H9 (cell line): ENCODE measurements at regions not wholly inside any gene's neighbourhood (a gene's known extent, or its start where the extent isn't known, plus 50 kb on each side); places are given as distances from the start of the nearest gene placed in this dataset.

Experiments
- DNase-seq: peaks from one replicate; pipeline ENCODE4 v3.0.0-alpha.2; 2017
- H2AFZ ChIP-seq: one replicate; pipeline ENCODE4 v1.6.1; 2013; ENCODE audit warnings: mild to moderate bottlenecking, low read length, control low read depth, moderate library complexity
- H2AK5ac ChIP-seq: 2 replicates; pipeline ENCODE4 v1.6.1; 2013; ENCODE audit warnings: low read length, control low read depth, mixed read lengths; ENCODE audit not compliant: insufficient read length
- H2BK120ac ChIP-seq: one replicate; pipeline ENCODE4 v1.6.1; 2013; ENCODE audit warnings: low read depth, mild to moderate bottlenecking, low read length, control low read depth, inconsistent platforms; ENCODE audit not compliant: poor library complexity, severe bottlenecking
- H2BK12ac ChIP-seq: 2 replicates; pipeline ENCODE4 v1.6.1; 2013; ENCODE audit warnings: low read length, control low read depth, mixed read lengths, low read depth; ENCODE audit not compliant: insufficient read length
- H2BK15ac ChIP-seq: 2 replicates; pipeline ENCODE4 v1.6.1; 2013; ENCODE audit warnings: low read depth, low read length, control low read depth
- H2BK20ac ChIP-seq: one replicate; pipeline ENCODE4 v1.6.1; 2013; ENCODE audit warnings: low read depth, mild to moderate bottlenecking, low read length, control low read depth, inconsistent platforms; ENCODE audit not compliant: poor library complexity, severe bottlenecking
- H2BK5ac ChIP-seq: 2 replicates; pipeline ENCODE4 v1.6.1; 2013; ENCODE audit warnings: low read length, control low read depth, mixed read lengths; ENCODE audit not compliant: insufficient read length
- H3K14ac ChIP-seq: 2 replicates; pipeline ENCODE4 v1.6.1; 2013; ENCODE audit warnings: low read length, control low read depth; ENCODE audit not compliant: insufficient read depth
- H3K18ac ChIP-seq: 2 replicates; pipeline ENCODE4 v1.6.1; 2013; ENCODE audit warnings: low read depth, mild to moderate bottlenecking, mixed read lengths, low read length, control low read depth; ENCODE audit not compliant: insufficient read length
- H3K23ac ChIP-seq: 2 replicates; pipeline ENCODE4 v1.6.1; 2013; ENCODE audit warnings: low read length, control low read depth, mixed read lengths, low read depth; ENCODE audit not compliant: insufficient read length
- H3K23me2 ChIP-seq: 2 replicates; pipeline ENCODE4 v1.6.1; 2013; ENCODE audit warnings: low read depth, mild to moderate bottlenecking, mixed read lengths, low read length, control low read depth; ENCODE audit not compliant: insufficient read length, poor library complexity, severe bottlenecking
- H3K27ac ChIP-seq: 2 replicates; pipeline ENCODE4 v1.5.1; 2013; ENCODE audit warnings: low read length, control low read depth, mixed read lengths, low read depth; ENCODE audit not compliant: insufficient read length
- H3K27me3 ChIP-seq: 2 replicates; pipeline ENCODE4 v1.6.1; 2013; ENCODE audit warnings: low read length, control low read depth, inconsistent platforms; ENCODE audit not compliant: insufficient read depth
- H3K4ac ChIP-seq: 2 replicates; pipeline ENCODE4 v1.6.1; 2013; ENCODE audit warnings: low read depth, mild to moderate bottlenecking, control low read depth, inconsistent platforms, low read length, moderate library complexity
- H3K4me1 ChIP-seq: 2 replicates; pipeline ENCODE4 v1.6.1; 2013; ENCODE audit warnings: low read length, control low read depth, inconsistent platforms; ENCODE audit not compliant: insufficient read depth
- H3K4me2 ChIP-seq: 2 replicates; pipeline ENCODE4 v1.6.1; 2013; ENCODE audit warnings: low read length, control low read depth, mixed read lengths; ENCODE audit not compliant: insufficient read length, insufficient read depth
- H3K56ac ChIP-seq: 2 replicates; pipeline ENCODE4 v1.6.1; 2013; ENCODE audit warnings: low read depth, mild to moderate bottlenecking, mixed read lengths, low read length, control low read depth; ENCODE audit not compliant: insufficient read length
- H3K79me1 ChIP-seq: 2 replicates; pipeline ENCODE4 v1.6.1; 2013; ENCODE audit warnings: low read depth, mild to moderate bottlenecking, moderate library complexity, low read length, control low read depth, inconsistent platforms; ENCODE audit not compliant: insufficient read depth, poor library complexity, severe bottlenecking
- H3K79me2 ChIP-seq: 2 replicates; pipeline ENCODE4 v1.6.1; 2013; ENCODE audit warnings: low read length, control low read depth, inconsistent platforms; ENCODE audit not compliant: insufficient read depth
- H3K9ac ChIP-seq: 2 replicates; pipeline ENCODE4 v1.6.1; 2013; ENCODE audit warnings: low read length, control low read depth, mixed read lengths; ENCODE audit not compliant: insufficient read length; ENCODE audit errors: extremely low read depth
- H3K9me3 ChIP-seq: one replicate; pipeline ENCODE4 v1.6.1; 2013; ENCODE audit warnings: low read depth, low read length, inconsistent platforms; ENCODE audit not compliant: control insufficient read depth
- H3T11ph ChIP-seq: one replicate; pipeline ENCODE4 v1.6.1; 2013; ENCODE audit warnings: mild to moderate bottlenecking, low read length, control low read depth, inconsistent platforms
- H4K20me1 ChIP-seq: one replicate; pipeline ENCODE4 v1.6.1; 2013; ENCODE audit not compliant: control insufficient read depth, insufficient read length, insufficient read depth
- H4K5ac ChIP-seq: 2 replicates; pipeline ENCODE4 v1.6.1; 2013; ENCODE audit warnings: low read depth, mild to moderate bottlenecking, mixed read lengths, low read length, control low read depth; ENCODE audit not compliant: insufficient read length
- H4K8ac ChIP-seq: replicated peaks from 2 replicates; pipeline ENCODE4 v1.6.1; 2013; ENCODE audit warnings: low read length, control low read depth, mixed read lengths, low read depth; ENCODE audit not compliant: insufficient read length
- H4K91ac ChIP-seq: 2 replicates; pipeline ENCODE4 v1.6.1; 2013; ENCODE audit warnings: low read depth, mild to moderate bottlenecking, moderate library complexity, mixed read lengths, low read length, control low read depth; ENCODE audit not compliant: insufficient read length
- H3K27ac Mint-ChIP-seq, 3 experiments: 2 replicates in 2 of 3; 3 replicates in 1 of 3; pipeline ENCODE4 v1.8.0; 2020 to 2021; ENCODE audit warnings: mixed read lengths in 3 of 3, mild to moderate bottlenecking in 1 of 3, moderate library complexity in 1 of 3
- H3K27me3 Mint-ChIP-seq: 2 replicates; pipeline ENCODE4 v1.8.0; 2021; ENCODE audit warnings: low read depth, mild to moderate bottlenecking, moderate library complexity, mixed read lengths
- H3K36me3 Mint-ChIP-seq, 3 experiments: 2 replicates in 2 of 3; 3 replicates in 1 of 3; pipeline ENCODE4 v1.8.0; 2020 to 2021; ENCODE audit warnings: low read depth in 3 of 3, mixed read lengths in 3 of 3; ENCODE audit not compliant: insufficient read depth in 1 of 3
- H3K4me1 Mint-ChIP-seq, 2 experiments: 2 replicates each; pipeline ENCODE4 v1.8.0; 2020; ENCODE audit warnings: mixed read lengths in 2 of 2
- H3K4me3 Mint-ChIP-seq, 2 experiments: 2 replicates in 1 of 2; 3 replicates in 1 of 2; pipeline ENCODE4 v1.8.0; 2020 to 2021; ENCODE audit warnings: mild to moderate bottlenecking in 2 of 2, mixed read lengths in 2 of 2, moderate library complexity in 1 of 2
- H3K9me3 Mint-ChIP-seq, 2 experiments: 2 replicates in 1 of 2; 3 replicates in 1 of 2; pipeline ENCODE4 v1.8.0; 2020; ENCODE audit warnings: mild to moderate bottlenecking in 2 of 2, mixed read lengths in 2 of 2, moderate library complexity in 1 of 2
- CTCF ChIP-seq: fragments of 200-600 bp; sonication (generic); conservative IDR thresholded peaks from 3 replicates; pipeline ENCODE4 v1.8.0; 2021; ENCODE audit warnings: antibody characterized with exemption, mild to moderate bottlenecking

GRCh38 chr5:89350684-89351083 lies 467.7 kb upstream of the MEF2C start:
- Histone ChIP-seq H3K14ac (no peak overlapping the region), H3K79me1 (no peaks in the 10 kb centered on the region), H4K5ac (no peak overlapping the region), H2AFZ (no peak overlapping the region), H3K27ac (no peak overlapping the region), H2AK5ac (no peak overlapping the region), H2BK5ac (no peak overlapping the region), H2BK12ac (no peak overlapping the region), H3K23me2 (no peaks in the 10 kb centered on the region), H3K27me3 (no peaks in the 10 kb centered on the region), H3K4me2 (no peak overlapping the region), H3K56ac (no peak overlapping the region), H3K9ac (no peak overlapping the region), H3K23ac (no peak overlapping the region), H3K18ac (no peak overlapping the region), H3K4me1 (no peaks in the 10 kb centered on the region), H4K20me1 (no peaks in the 10 kb centered on the region), H4K91ac (no peak overlapping the region), H2BK120ac (no peak overlapping the region), H2BK20ac (no peak overlapping the region), H2BK15ac (no peak overlapping the region), H3K4ac (no peak overlapping the region), H3K79me2 (no peaks in the 10 kb centered on the region), H4K8ac (no peak overlapping the region), H3T11ph (no peak overlapping the region), H3K9me3 (no peaks in the 10 kb centered on the region)
- DNase-seq: no peak
- H3K9me3 Mint-ChIP-seq: no peaks in the 10 kb centered on the region
- no peak overlapping the region for H3K4me3 Mint-ChIP-seq
- TF ChIP-seq CTCF: no peak
- H3K27me3 Mint-ChIP-seq: no peaks in the 10 kb centered on the region
- H3K27ac Mint-ChIP-seq: no peak overlapping the region
- no peaks in the 10 kb centered on the region for H3K36me3 Mint-ChIP-seq
- H3K4me1 Mint-ChIP-seq: peaks cover 6 to 8% of the 10 kb centered on the region in 2 experiments
